AG04449 (cell line): ENCODE measurements at regions not wholly inside any gene's neighbourhood (a gene's known extent, or its start where the extent isn't known, plus 50 kb on each side); places are given as distances from the start of the nearest gene placed in this dataset.

Experiments
- CTCF ChIA-PET: fragments of 350-600 bp; formaldehyde crosslinking; extraction: SDS; loops from one replicate; lab custom pipeline; 2021; ENCODE audit warnings: antibody characterized with exemption; lab: Yijun Ruan, JAX
- POLR2A ChIA-PET: fragments of 400-600, 350-600 bp; formaldehyde crosslinking; extraction: SDS; loops from one replicate; lab custom pipeline; 2020; ENCODE audit warnings: antibody characterized with exemption, inconsistent platforms; lab: Yijun Ruan, JAX
- DNase-seq: peaks from one replicate; pipeline ENCODE4 v3.0.0-alpha.2; 2010; ENCODE audit warnings: low read depth, low spot score
- H3K4me3 ChIP-seq: 2 replicates; pipeline ENCODE4 v1.5.1; 2011; ENCODE audit warnings: low read depth, mild to moderate bottlenecking, control low read depth, low read length
- TF ChIP-seq, protein P1 (sequence below): IDR thresholded peaks from one replicate; pipeline ENCODE4 v1.5.1; 2011; ENCODE audit warnings: mild to moderate bottlenecking, moderate library complexity, low read length, control low read depth, inconsistent platforms; ENCODE audit not compliant: insufficient read depth; ENCODE audit errors: missing control alignments

GRCh38 chr4:119706804-119707203 lies 78.2 kb upstream of the PDE5A start:
- ChIA-PET POLR2A (no interaction called here), CTCF (no interaction called here)
- TF ChIP-seq, protein P1, sequence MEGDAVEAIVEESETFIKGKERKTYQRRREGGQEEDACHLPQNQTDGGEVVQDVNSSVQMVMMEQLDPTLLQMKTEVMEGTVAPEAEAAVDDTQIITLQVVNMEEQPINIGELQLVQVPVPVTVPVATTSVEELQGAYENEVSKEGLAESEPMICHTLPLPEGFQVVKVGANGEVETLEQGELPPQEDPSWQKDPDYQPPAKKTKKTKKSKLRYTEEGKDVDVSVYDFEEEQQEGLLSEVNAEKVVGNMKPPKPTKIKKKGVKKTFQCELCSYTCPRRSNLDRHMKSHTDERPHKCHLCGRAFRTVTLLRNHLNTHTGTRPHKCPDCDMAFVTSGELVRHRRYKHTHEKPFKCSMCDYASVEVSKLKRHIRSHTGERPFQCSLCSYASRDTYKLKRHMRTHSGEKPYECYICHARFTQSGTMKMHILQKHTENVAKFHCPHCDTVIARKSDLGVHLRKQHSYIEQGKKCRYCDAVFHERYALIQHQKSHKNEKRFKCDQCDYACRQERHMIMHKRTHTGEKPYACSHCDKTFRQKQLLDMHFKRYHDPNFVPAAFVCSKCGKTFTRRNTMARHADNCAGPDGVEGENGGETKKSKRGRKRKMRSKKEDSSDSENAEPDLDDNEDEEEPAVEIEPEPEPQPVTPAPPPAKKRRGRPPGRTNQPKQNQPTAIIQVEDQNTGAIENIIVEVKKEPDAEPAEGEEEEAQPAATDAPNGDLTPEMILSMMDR = no peak
- DNase-seq = no peak
- H3K4me3 ChIP-seq = no peak overlapping the region

DNA sequence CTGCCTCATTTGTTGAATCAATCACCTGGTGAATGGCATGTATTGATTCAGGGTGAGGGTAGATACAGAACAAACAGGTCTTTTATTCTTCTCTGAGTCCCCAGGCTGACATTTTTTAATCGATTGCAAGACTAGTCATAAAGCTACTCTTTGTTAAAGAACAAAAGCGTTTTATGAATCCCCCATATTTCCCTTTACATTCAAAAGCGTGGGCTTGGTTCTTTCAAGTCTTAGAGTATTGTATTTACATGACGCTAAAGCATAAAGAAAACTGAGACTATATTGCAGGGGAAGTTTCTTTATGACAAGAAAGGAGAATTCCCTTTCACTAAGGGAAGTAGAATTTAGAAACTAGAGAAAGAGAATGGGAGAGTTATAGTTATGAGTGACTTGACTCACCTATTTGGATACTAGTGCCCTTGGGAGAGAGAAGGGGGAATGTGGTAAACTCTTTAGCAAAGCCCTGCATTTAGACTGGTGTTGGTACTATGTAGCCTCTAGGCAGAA lies 69.3 kb upstream of the PDE5A start:
- TF ChIP-seq, protein P1 = no peak
- DNase-seq = no peak
- ChIA-PET POLR2A (no interaction called here), CTCF (no interaction called here)
- no peak overlapping the region for H3K4me3 ChIP-seq

DNA sequence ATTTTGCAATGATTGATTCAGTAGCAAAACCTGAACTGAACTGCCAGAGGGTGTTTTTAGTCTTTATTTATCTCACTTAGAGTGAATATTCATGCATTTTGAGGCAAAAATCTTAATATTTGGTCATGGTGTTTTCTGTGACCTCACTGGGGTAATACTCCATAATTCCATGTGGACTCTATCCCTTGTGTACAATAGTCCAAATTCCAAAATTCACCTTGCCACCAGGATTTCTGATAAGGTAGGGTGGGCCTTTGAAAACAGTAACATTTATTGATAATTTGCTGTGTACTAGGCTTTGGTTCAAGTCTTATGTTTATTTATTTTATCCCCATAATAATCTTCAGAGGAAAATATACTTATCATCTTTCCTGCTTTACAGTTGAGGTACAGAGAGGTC lies 68.4 kb upstream of the PDE5A start:
- TF ChIP-seq, protein P1 = no peak
- CTCF ChIA-PET = no interaction called here
- H3K4me3 ChIP-seq = no peak overlapping the region
- POLR2A ChIA-PET = no interaction called here
- no peak for DNase-seq

GRCh38 chr4:119695216-119695615 lies 66.6 kb upstream of the PDE5A start:
- ChIA-PET POLR2A (no interaction called here), CTCF (interaction anchor here (0.7 kb wide), 1 partner anchor 67 kb away, joined by 3 read pairs; the partner anchor contains the start of gene PDE5A)
- TF ChIP-seq, protein P1 = no peak
- no peak for DNase-seq
- no peak overlapping the region for H3K4me3 ChIP-seq

GRCh38 chr4:119693126-119693525 lies 64.5 kb upstream of the PDE5A start:
- ChIA-PET POLR2A (no interaction called here), CTCF (interaction anchor here (0.9 to 1.9 kb wide), 4 partner anchors 66 to 361 kb away, joined by 3 to 6 read pairs (median 4); no protein-coding TSS in a partner anchor)
- no peak overlapping the region for H3K4me3 ChIP-seq
- TF ChIP-seq, protein P1 = no peak
- no peak for DNase-seq

GRCh38 chr4:119692001-119692400 lies 63.4 kb upstream of the PDE5A start:
- H3K4me3 ChIP-seq = no peak overlapping the region
- TF ChIP-seq, protein P1 = no peak
- DNase-seq = no peak
- CTCF ChIA-PET = interaction anchor here (1.0 to 1.9 kb wide), 6 partner anchors 11 to 363 kb away, joined by 3 to 6 read pairs (median 4); no protein-coding TSS in a partner anchor
- POLR2A ChIA-PET = no interaction called here
